Medulla oblongata (tissue), 1 donor: ENCODE measurements at regions not wholly inside any gene's neighbourhood (a gene's known extent, or its start where the extent isn't known, plus 50 kb on each side); places are given as distances from the start of the nearest gene placed in this dataset.
"Not testable (repeated sequence)": the region's sequence is repeated elsewhere in the genome, so short reads cannot be mapped to it uniquely, and the experiment has no call there.

Experiments
- DNase-seq: peaks from one replicate; pipeline ENCODE4 v3.0.0-alpha.2; 2015; ENCODE audit errors: extremely low spot score

DNA sequence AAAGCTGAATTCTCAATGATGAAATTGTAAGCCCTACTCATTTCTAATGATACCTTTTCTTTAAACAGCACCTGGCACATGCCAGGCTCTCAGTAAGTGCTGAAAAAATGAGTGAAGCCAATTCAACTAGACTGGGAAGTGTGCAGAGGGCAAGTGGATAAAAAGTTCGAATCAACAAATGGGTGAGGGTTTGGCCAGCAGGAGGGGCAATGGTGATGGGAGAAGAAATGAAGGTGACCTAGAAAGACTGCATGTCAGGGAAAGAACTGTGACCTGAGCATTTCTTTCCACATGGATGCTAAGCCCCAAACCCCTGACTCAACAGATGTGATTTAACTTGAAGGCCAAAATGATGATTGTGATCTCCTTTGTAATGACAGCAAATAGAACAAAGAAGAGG, 54.6 kb downstream of the DKK1 start:
- no peak for DNase-seq

DNA sequence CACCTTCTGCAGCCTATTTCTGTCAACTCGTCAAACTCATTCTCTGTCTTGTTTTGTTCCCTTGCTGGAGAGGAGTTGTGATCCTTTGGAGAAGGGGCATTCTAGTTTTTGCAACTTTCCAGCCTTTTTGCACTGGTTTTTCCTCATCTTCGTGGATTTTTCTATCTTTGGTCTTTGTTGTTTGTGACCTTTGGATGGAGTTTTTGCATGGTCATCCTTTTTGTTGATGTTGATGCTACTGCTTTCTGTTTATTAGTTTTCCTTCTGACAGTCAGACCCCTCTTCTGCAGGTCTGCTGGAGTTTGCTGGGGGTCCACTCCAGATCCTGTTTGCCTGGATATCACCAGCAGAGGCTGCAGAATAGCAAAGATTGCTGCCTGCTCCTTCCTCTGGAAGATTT, 60.1 kb downstream of the DKK1 start:
- not testable (repeated sequence) for DNase-seq

DNA sequence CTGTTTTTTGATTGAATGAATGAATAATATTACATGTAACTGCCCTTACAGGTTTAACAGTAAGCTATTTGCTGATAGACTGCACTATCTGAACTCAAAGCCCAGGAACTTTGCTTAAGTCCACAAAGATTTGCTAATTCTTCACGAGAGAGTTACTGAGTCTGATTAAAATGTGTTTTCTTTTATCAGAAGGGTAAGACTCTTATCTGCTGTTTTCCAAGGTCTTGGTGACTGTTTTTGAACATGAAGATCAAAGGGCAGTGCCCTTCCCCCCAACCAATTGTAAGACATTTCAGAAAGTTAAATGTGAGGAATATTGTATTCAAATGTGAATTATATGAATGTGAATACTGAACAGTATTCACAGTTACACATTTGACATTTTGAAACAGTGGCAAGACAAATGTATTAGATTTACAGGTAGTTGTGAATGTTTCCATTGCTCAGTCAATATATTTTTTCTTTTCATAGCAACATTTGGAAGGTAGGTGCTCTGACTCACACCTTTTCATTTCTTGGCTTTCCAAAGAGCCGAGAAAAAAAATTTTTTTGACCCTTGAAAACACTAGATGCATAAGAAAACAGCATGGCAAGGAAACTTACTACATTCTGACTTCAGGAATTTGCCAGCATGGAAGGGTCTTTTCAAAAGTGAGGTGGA, 62.7 kb downstream of the DKK1 start:
- no peak for DNase-seq

DNA sequence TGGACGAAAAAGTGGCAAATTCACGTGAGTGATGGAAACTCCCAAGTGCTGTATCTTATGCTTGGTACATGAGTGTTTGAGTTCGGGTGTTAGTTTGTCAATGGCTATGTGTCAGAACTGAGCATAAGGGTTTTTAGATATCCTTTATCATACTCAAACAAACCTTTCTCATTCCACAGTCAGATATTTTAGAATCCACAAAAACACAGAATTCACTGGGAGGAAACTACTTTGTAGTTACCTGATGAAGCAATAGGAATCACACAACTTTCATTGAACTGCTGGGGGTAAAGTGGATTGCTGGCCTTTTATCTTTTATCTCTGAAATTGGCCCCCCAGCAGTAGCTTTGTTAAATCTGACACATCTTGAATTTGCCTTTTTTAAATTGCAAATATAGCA, 64.0 kb downstream of the DKK1 start:
- DNase-seq, result no peak

DNA sequence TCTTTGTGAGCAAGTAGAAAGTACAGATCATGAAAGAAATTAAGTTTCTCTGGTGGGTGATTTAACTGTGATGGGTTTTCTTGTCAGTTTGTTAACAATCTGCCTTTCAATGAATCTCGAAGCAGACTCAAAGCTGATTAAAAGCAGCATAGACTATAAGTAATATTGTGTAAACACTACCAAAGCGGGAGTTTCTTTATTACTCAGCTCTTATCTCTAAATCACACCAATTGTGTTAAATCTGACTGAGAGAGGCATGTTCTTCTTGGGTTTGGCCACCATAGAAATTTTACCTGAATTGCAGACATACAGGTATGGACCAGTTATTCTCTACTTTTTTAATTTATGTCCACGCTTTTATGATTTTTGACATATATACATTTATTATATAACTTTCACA, 65.2 kb downstream of the DKK1 start:
- DNase-seq, result no peak

DNA sequence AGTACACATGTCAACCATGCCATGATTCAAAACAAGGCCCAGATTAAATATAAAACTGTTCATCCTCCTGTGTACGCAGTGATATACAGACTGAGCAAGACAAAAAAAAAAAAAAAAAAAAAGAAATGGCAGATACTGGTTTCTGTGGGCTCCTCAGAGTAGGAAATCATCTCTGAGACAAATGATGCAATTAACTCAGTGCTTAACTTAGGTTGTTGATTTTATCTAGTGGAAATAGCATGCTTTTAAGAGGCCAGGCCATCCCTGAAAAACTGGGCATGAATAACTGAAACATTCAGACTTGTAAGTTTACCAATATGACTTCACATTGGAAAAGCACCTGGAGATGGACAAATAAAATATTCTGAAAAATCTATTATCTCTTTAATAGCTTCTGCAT, 69.0 kb downstream of the DKK1 start:
- no peak for DNase-seq

DNA sequence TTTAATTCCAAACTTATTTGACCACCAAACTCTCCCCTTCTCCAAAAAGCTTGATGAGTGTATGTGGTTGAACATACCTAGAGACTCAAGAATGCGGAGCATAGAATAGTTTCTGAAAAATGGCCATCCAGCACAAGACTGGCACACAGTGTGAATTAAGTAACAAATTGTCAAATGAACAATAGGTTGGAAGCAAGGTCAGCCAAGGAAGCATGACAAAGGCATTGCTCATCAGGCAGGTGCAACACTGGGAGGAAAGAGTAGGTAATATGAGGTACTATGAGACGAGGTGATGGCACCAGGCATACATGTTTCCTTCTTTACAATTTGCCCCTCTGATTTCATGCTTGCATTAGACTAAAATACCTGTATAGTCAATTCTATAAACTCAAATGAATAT, 73.7 kb downstream of the DKK1 start:
- no peak for DNase-seq

DNA sequence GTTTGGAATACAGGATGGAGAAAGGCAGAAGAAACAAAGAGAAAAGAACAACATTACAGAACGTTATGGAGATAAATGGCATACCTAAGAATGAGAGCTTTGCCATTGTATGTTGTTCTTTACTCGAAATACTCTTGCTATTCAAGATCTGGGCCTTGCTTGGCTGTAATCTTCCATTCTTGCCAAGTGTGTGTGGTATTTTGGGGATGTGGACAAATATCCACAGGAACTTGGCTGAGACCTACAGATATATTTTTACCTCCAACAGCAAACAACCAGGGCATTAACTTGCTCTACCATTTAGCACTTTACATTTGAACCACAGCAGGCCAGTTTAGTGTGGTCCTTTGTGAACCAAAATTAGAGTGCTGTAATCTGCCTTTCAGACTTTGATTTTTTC, 76.3 kb downstream of the DKK1 start:
- no peak for DNase-seq

DNA sequence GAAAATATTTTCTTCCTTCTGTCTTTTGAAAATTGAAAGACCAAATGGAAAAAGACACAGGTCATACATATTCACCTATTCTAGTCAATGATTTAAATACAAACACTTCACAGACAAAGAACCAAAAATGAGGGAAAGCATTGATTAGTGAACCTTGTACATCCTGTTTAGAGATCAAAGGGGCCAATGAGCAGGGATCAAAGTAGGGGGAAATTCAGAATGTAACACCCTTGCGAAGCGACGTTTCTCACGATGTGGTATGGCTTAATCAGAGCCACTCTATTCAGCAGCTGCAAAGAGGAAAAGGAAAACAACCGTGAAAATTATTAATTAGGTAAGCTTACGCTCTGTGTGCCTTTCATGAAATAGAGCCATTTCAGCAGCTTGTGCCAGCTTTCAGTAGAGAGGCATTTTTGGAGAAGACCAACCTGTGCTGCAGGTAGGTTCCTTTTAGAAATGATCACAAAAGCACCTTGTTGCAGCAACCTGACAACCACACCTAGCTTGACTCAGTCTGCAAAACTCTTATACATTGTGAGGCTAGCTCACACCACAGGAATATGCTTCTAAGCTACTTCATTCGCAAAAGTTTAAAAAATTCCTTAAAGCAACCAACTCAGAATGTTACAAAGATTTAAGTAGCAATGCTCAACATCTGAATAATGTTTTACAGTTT, 78.0 kb downstream of the DKK1 start:
- no peak for DNase-seq

DNA sequence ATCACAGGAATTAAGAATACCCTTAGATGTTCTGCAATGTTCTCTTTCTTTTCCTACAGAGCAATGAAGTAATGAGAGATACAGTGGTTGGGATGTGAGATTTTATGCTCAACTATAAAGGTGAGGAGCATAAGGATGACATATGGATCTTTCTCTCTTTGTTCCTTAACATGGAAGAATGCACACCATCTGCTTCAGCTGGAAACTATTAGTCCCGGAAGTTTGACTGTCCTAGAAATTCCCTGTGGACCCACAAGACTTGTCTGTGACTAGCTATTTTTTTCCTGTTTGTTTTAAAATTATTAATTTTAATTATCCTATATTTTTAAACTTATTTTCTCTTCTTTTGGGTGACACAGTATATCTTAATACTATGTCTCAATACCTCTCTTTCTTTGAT, 80.2 kb downstream of the DKK1 start:
- DNase-seq, result no peak

DNA sequence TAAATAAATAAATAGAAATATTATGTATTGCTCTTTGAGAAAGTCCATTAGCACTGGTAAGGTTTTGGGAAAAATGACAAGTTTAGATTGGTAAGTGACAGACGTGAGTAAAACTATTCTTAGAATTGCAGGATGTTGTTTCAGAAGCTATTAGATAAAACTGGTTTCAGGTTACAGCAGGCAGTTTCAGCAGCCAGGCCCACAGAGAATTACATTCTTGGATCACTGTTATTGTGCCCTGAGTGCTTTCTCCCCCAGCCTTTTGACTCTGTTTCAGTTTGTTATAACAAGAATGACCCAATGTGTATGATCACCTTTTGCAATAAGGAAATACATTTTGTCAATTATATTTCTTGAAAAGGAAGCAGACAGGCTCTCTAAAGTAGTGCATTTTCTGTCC, 86.5 kb downstream of the DKK1 start:
- DNase-seq, result no peak

DNA sequence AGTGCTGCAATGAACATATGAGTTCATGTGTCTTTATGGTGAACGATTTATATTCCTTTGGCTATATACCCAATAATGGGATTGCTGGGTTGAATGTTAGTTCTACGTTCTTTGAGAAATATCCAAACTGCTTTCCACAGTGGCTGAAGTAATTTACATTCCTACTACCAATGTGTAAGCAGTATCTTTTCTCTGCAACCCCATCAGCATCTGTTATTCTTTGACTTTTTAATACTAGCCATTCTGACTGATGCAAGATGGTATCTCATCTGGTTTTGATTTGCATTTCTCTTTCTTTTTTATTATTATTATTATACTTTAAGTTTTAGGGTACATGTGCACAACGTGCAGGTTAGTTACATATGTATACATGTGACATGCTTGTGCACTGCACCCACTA, 89.7 kb downstream of the DKK1 start:
- DNase-seq, result not testable (repeated sequence)

DNA sequence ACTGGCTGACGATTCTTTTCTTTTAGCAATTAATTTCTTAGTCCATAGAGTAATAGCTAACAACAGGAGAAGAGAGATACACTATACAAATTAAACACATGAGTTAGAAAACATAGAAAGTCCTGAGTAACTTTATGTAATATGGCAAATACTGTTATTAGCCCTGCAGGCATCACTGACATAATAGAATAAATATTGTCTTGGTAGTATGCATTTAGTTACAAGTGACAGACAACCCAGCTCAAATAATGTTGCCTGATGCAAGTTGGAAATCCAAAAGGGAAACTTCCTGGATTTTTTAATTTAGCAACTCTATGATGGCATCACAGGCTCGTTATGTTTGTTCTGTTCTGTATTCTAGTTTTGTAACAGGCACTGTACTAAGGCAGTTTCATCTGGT, 95.1 kb downstream of the DKK1 start:
- DNase-seq, result no peak

DNA sequence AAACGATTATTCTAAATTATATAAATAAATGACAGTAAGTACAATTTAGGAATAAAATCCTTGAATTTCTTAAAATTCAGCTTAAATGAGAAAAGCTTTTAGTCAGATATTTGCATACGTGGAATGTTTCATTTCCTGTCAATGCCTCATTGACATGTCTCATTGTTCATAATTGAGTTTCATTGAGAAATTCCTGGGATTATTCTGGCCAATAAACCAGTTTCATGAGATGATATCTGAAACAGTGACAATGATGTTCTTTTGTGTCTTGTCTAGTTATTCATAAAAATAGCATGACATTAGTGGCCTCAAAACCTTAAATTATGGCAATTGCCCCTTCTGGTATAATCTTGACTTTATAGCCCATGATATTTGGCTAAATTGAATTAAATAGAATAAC, 95.8 kb downstream of the DKK1 start:
- no peak for DNase-seq

DNA sequence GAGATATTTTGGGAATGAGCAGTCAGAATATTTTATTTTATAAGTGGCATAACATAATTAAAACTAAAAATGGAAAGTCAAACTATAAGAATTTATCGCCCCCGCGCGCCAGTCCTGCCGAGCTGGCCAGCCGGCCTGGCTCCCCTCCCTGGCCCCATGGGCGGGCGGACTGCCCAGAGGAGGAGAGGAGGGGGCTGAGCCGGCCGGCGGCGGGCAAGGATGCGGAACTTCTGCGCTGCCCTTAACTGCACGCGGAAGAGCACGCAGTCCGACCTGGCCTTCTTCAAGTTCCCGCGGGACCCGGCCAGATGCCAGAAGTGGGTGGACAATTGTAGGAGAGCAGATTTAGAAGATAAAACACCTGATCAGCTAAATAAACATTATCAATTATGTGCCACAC, 96.8 kb downstream of the DKK1 start:
- no peak for DNase-seq

DNA sequence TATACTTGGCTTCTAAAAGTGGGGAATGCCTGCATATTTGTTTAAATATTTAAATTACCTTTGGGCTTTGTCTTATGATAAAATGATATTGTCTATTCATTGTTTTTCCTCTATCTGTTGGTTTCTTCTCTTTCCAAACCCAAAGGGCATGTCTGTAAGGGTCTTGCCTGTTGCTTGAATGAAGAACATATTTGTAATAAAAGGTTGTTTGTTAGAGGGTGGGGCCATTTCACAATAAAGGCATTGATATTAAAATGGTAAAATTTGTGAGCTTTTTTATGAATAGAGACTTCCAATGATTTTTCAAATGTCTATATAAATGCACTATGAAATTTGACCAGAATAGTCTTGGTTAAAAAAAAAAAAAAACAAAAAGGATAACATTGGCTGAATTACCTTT, 105.2 kb downstream of the DKK1 start:
- DNase-seq, result no peak

DNA sequence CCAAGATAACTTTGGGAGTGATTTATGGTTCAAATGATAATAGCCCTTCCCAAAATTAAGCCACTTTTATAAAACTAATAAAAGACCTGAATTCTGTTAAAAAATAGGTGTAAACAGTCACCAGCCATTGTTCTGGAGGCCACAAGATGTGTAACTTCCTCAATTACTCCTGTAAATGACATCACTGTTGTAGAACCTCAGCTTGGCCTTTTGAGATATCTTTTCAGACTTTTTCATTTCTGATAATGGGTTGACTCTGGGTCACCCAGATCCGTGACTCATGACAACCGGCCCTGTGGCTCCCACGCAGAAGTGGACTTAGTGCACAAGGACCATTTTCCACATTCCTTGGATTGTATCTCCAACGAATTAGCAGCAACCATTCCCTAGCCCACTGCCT, 106.6 kb downstream of the DKK1 start:
- DNase-seq, result no peak

DNA sequence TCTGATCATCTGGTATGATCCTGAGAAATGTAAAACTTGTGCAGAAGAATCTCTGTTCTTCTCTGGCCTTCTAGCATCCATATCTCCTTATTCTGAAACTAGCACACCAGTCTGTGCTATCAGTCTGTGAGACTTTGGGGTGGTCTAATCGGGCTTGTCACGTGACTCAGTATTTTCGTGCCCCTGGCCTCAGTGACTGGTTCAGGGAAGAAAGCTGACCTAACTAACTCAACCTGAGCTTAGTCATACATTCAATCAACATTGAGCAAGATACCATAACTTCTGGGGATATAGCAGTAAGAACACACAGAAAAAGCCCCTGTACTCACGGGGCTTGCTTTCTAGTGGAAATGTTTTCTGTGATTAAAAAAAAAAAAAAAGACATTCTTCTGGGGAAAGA, 109.3 kb downstream of the DKK1 start:
- DNase-seq, result no peak

DNA sequence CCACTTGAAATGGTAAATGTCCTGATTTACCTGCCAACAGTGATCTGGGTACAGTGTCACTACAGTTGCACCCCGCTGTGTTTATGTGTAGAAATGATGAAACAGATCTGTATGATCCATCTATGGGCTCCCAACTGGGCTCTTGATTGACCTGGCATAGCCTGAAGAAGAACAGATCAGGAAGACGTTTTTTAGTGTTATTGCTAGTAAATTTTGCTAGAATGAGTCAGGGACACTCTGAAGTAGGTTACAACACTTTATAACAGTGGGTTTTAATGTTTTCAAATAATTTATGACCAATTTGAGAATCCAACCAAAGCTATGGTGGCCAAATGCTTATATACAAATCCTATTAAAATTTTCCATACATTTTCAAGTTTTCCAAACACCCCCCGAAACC, 110.3 kb downstream of the DKK1 start:
- DNase-seq, result no peak

DNA sequence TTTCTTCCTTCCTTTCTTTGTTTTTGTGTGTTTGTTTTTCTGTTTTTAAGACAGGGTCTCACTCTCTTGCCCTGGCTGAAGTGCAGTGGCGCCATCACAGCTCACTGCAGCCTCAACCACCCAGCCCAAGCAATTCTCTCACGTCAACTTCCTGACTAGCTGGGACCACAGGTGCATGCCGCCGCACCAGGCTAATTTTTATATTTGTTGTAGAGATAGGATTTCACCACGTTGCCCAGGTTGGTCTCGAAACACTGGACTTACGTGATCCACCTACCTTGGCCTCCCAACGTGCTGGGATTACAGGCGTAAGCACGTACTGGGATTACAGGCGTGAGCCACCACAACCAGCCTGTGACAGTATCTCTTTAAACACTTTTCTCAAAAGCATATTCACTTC, 120.7 kb downstream of the DKK1 start:
- DNase-seq, result no peak

DNA sequence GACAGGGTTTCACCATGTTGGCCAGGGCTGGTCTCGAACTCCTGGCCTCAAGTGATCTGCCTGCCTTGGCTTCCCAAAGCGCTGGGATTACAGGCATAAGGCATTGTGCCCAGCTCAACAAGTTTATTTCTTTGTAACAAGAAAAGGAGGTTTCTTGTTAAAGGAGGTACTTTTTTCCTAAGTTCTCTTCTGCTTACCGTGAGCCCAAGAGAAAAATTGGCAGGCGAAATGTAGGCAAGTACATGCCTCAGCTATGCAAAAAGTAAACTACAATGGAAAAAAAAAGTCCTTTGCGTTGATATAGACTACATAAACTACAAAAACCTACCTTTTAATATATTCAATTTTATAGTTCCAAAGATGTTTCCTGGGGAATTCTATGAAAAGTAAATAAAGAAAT, 122.6 kb downstream of the DKK1 start:
- DNase-seq, result no peak

DNA sequence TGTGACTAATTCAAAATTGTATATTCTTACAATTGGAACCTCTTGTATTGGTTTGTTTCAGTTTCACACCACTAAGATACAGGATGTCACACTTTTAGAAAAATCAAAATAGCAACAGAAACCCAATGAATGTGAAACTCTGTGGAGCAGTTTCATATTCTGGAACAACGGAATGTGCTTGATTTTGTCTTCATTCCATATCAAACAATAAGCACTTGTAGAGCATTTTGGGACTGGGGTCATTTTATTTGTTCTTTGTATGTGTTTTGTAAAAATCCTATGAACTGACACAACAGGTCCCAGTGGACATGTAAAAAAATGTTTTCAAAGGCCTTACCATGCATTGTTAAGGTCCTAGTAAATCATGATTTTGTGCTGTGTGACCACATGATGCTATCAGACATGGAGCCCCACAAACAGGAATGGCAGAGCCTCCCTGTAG, 123.1 kb downstream of the DKK1 start:
- DNase-seq, result peak; percentile 12

DNA sequence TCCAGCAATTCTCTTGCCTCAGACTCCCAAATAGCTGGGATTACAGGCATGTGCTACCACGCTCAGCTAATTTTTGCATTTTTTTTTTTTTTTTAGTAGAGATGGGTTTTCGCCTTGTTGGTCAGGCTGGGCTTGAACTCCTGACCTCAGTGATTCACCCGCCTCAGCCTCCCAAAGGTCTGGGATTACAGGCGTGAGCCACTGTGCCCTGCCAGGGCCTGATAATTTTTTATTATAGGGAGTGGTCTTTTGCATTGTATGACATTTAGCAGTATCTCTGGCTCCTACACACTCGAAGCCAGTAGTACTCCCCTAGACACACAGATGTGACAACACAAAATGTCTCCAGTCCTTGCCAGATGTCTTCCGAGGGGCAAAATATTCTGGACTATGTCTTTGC, 124.0 kb downstream of the DKK1 start:
- no peak for DNase-seq
